ENCODE measurements at regions not wholly inside any gene's neighbourhood (a gene's known extent, or its start where the extent isn't known, plus 50 kb on each side); places are given as distances from the start of the nearest gene placed in this dataset.

DNA sequence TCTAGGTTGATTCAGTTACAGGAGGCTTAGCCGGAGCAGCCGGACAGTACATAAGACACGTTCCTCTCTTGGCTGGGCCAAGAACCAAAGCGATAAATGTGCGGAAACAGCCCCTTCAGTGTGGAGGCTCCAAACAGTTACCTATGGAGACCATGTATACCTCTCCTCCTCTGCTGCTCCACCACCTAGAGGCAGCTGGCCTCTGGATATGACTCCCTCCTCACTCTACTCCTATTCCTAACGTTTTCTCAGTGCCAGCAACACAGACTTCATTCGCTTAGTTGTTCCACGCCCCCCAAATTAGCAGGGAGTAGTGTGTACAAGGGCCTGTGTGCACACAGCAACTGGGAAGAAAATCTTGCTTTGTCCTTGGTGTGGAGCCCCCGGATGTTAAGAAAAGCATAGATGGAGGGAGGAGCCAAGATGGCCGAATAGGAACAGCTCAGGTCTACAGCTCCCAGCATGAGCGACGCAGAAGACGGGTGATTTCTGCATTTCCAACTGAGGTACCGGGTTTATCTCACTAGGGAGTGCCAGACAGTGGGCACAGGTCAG is 362.3 kb upstream of the KIRREL3 start:
- Histone ChIP-seq H3K27me3 (ENCODE audit: control insufficient read depth in 3 of 3, insufficient read depth in 3 of 3, low read length in 3 of 3) (no peaks in the 10 kb centered on the region), H3K4me1 (ENCODE audit: control insufficient read depth in 3 of 3, insufficient read depth in 3 of 3, low read length in 3 of 3) (no peaks in the 10 kb centered on the region), H3K36me3 (ENCODE audit: control insufficient read depth in 3 of 3, insufficient read depth in 3 of 3, low read length in 3 of 3) (no peaks in the 10 kb centered on the region), H3K9ac (ENCODE audit: low read depth in 1 of 3, low read length in 3 of 3) (no peak overlapping the region), H3K27ac (ENCODE audit: low read depth, low read length) (no peak overlapping the region), H3K4me3 (ENCODE audit: low read length in 3 of 3) (no peak overlapping the region), H3K9me3 (ENCODE audit: control insufficient read depth in 3 of 3, low read length in 3 of 3) (peaks cover 0 to 2% (median 0%) of the 10 kb centered on the region in 3 donors)

DNA sequence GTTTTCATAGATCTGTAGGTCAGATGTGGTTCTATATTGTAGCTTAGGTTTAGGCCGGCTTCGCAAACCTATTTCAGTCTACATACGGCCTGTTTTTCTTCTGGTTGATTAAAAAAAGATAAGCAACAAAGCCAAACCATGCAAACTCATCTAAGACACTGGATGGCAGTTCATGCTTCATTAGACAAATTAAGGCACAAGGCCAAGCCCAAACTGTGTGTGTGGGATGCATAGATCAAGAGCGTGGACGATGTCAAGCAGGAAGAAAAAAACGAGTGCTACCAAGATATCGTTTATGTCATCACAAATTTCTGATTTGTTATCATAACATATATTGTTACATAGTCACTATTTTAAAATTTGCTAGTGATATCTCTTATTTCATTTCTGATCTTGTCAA is 357.6 kb upstream of the KIRREL3 start:
- Histone ChIP-seq H3K4me3 (ENCODE audit: low read length in 3 of 3) (no peak overlapping the region), H3K27ac (ENCODE audit: low read depth, low read length) (no peak overlapping the region), H3K36me3 (ENCODE audit: control insufficient read depth in 3 of 3, insufficient read depth in 3 of 3, low read length in 3 of 3) (no peaks in the 10 kb centered on the region), H3K27me3 (ENCODE audit: control insufficient read depth in 3 of 3, insufficient read depth in 3 of 3, low read length in 3 of 3) (no peaks in the 10 kb centered on the region), H3K9me3 (ENCODE audit: control insufficient read depth in 3 of 3, low read length in 3 of 3) (peaks cover 0 to 2% (median 0%) of the 10 kb centered on the region in 3 donors), H3K4me1 (ENCODE audit: control insufficient read depth in 3 of 3, insufficient read depth in 3 of 3, low read length in 3 of 3) (no peaks in the 10 kb centered on the region), H3K9ac (ENCODE audit: low read depth in 1 of 3, low read length in 3 of 3) (no peak overlapping the region)

DNA sequence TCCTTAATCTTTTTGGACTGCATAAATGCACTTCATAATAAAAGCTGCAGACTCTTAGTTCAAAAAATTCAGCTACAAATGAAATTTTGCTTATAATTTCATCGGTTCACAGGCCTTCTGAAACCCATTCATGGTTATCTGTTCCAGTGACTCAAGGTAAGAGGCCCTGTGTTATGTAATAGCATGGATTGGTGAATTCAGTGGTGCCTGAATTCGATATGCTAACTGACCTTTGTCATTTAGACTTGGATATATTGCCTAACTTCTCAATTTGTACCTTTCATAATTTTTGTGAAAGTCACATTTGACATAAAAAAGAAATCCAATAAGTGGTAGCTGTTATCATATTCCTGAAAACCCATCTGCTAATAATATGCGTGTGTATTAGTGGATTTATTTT is 349.9 kb upstream of the KIRREL3 start:
- H3K9me3 ChIP-seq (ENCODE audit: control insufficient read depth in 3 of 3, low read length in 3 of 3): no peaks in the 10 kb centered on the region
- no peaks in the 10 kb centered on the region for H3K36me3 ChIP-seq (ENCODE audit: control insufficient read depth in 3 of 3, insufficient read depth in 3 of 3, low read length in 3 of 3)

DNA sequence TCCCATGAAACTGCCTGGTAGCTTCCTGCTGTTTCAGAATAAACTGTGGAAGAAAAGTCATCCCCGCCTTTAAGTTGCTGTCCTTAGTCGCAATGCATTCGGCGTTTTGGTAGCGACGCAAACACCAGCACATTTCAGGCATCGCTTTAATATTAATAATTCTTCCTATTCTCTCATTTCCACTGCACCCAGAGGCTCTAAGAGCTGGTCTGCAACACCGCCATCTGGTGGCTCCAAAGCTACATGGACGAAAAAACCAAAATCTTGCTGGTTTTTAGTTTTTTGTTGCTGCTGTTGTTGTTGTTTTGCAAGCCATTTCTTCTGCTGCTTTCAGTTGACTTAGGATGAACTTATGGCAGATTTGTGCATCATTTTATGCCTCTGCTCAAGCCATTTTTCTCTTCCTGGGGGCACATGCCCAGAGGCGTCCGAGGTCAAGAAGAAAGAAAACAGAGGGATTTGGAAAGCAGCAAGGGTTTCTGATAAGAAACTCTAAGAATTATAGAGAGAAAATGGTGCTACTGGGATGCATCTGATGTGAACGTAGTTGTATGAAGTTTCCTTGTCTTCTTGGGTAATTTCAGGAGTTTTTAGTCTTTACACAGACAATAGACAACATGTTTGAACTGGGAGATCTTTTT is 345.4 kb upstream of the KIRREL3 start:
- no peak overlapping the region for H3K9ac ChIP-seq (ENCODE audit: low read depth in 1 of 3, low read length in 3 of 3)
- H3K9me3 ChIP-seq (ENCODE audit: control insufficient read depth in 3 of 3, low read length in 3 of 3): no peaks in the 10 kb centered on the region
- H3K4me1 ChIP-seq (ENCODE audit: control insufficient read depth in 3 of 3, insufficient read depth in 3 of 3, low read length in 3 of 3): no peaks in the 10 kb centered on the region
- H3K27ac ChIP-seq (ENCODE audit: low read depth, low read length): no peak overlapping the region
- H3K4me3 ChIP-seq (ENCODE audit: low read length in 3 of 3): no peak overlapping the region
- H3K36me3 ChIP-seq (ENCODE audit: control insufficient read depth in 3 of 3, insufficient read depth in 3 of 3, low read length in 3 of 3): no peaks in the 10 kb centered on the region
- no peaks in the 10 kb centered on the region for H3K27me3 ChIP-seq (ENCODE audit: control insufficient read depth in 3 of 3, insufficient read depth in 3 of 3, low read length in 3 of 3)

More for the DNA sequence above, 349.9 kb upstream of the KIRREL3 start:
- no peak overlapping the region for H3K9ac ChIP-seq (ENCODE audit: low read depth in 1 of 3, low read length in 3 of 3)
- H3K27me3 ChIP-seq (ENCODE audit: control insufficient read depth in 3 of 3, insufficient read depth in 3 of 3, low read length in 3 of 3): no peaks in the 10 kb centered on the region
- H3K27ac ChIP-seq (ENCODE audit: low read depth, low read length): no peak overlapping the region
- H3K4me3 ChIP-seq (ENCODE audit: low read length in 3 of 3): no peak overlapping the region
- no peaks in the 10 kb centered on the region for H3K4me1 ChIP-seq (ENCODE audit: control insufficient read depth in 3 of 3, insufficient read depth in 3 of 3, low read length in 3 of 3)

GRCh38 chr11:127340438-127340837 is 339.9 kb upstream of the KIRREL3 start:
- Histone ChIP-seq H3K27ac (ENCODE audit: low read depth, low read length) (no peak overlapping the region), H3K9me3 (ENCODE audit: control insufficient read depth in 3 of 3, low read length in 3 of 3) (no peaks in the 10 kb centered on the region), H3K4me1 (ENCODE audit: control insufficient read depth in 3 of 3, insufficient read depth in 3 of 3, low read length in 3 of 3) (no peaks in the 10 kb centered on the region), H3K27me3 (ENCODE audit: control insufficient read depth in 3 of 3, insufficient read depth in 3 of 3, low read length in 3 of 3) (no peaks in the 10 kb centered on the region), H3K9ac (ENCODE audit: low read depth in 1 of 3, low read length in 3 of 3) (no peak overlapping the region), H3K4me3 (ENCODE audit: low read length in 3 of 3) (no peak overlapping the region), H3K36me3 (ENCODE audit: control insufficient read depth in 3 of 3, insufficient read depth in 3 of 3, low read length in 3 of 3) (no peaks in the 10 kb centered on the region)

DNA sequence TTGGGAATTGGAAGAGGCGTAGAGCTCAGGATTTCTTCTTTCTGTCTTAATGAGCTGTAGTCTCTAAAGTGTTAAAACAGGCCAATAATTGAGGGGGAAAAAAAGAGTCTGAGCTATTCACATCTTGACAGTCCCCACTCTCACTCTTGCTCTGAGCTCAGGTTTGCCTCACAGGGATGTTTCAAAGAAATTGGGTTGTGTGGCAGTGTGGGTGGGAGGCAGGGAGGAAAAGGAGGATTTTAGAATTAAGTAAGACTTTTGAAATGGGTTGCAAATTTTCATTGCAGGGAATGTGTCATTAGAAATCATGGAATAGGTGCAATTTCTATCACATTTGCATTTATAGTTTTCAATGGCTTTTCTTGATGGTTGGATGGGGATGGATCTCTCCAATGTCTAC is 338.8 kb upstream of the KIRREL3 start:
- H3K27ac ChIP-seq (ENCODE audit: low read depth, low read length): no peak overlapping the region
- no peaks in the 10 kb centered on the region for H3K27me3 ChIP-seq (ENCODE audit: control insufficient read depth in 3 of 3, insufficient read depth in 3 of 3, low read length in 3 of 3)
- H3K4me1 ChIP-seq (ENCODE audit: control insufficient read depth in 3 of 3, insufficient read depth in 3 of 3, low read length in 3 of 3): no peaks in the 10 kb centered on the region
- H3K9me3 ChIP-seq (ENCODE audit: control insufficient read depth in 3 of 3, low read length in 3 of 3): no peaks in the 10 kb centered on the region
- H3K36me3 ChIP-seq (ENCODE audit: control insufficient read depth in 3 of 3, insufficient read depth in 3 of 3, low read length in 3 of 3): no peaks in the 10 kb centered on the region
- H3K9ac ChIP-seq (ENCODE audit: low read depth in 1 of 3, low read length in 3 of 3): no peak overlapping the region
- no peak overlapping the region for H3K4me3 ChIP-seq (ENCODE audit: low read length in 3 of 3)

GRCh38 chr11:127338380-127339259 is 338.1 kb upstream of the KIRREL3 start:
- H3K27me3 ChIP-seq (ENCODE audit: control insufficient read depth in 3 of 3, insufficient read depth in 3 of 3, low read length in 3 of 3): no peaks in the 10 kb centered on the region
- H3K9me3 ChIP-seq (ENCODE audit: control insufficient read depth in 3 of 3, low read length in 3 of 3): no peaks in the 10 kb centered on the region
- H3K4me1 ChIP-seq (ENCODE audit: control insufficient read depth in 3 of 3, insufficient read depth in 3 of 3, low read length in 3 of 3): no peaks in the 10 kb centered on the region
- H3K36me3 ChIP-seq (ENCODE audit: control insufficient read depth in 3 of 3, insufficient read depth in 3 of 3, low read length in 3 of 3): no peaks in the 10 kb centered on the region
- H3K4me3 ChIP-seq (ENCODE audit: low read length in 3 of 3): no peak overlapping the region
- H3K9ac ChIP-seq (ENCODE audit: low read depth in 1 of 3, low read length in 3 of 3): no peak overlapping the region
- no peak overlapping the region for H3K27ac ChIP-seq (ENCODE audit: low read depth, low read length)

- Histone ChIP-seq H3K9me3 (ENCODE audit: control insufficient read depth in 3 of 3, low read length in 3 of 3) (peaks cover 0 to 4% (median 0%) of the 10 kb centered on the region in 3 donors), H3K4me1 (ENCODE audit: control insufficient read depth in 3 of 3, insufficient read depth in 3 of 3, low read length in 3 of 3) (no peaks in the 10 kb centered on the region), H3K27me3 (ENCODE audit: control insufficient read depth in 3 of 3, insufficient read depth in 3 of 3, low read length in 3 of 3) (no peaks in the 10 kb centered on the region), H3K4me3 (ENCODE audit: low read length in 3 of 3) (no peak overlapping the region), H3K27ac (ENCODE audit: low read depth, low read length) (no peak overlapping the region), H3K36me3 (ENCODE audit: control insufficient read depth in 3 of 3, insufficient read depth in 3 of 3, low read length in 3 of 3) (no peaks in the 10 kb centered on the region), H3K9ac (ENCODE audit: low read depth in 1 of 3, low read length in 3 of 3) (no peak overlapping the region)
Measured at GRCh38 chr11:127334466-127334865, 333.9 kb upstream of the KIRREL3 start.

DNA sequence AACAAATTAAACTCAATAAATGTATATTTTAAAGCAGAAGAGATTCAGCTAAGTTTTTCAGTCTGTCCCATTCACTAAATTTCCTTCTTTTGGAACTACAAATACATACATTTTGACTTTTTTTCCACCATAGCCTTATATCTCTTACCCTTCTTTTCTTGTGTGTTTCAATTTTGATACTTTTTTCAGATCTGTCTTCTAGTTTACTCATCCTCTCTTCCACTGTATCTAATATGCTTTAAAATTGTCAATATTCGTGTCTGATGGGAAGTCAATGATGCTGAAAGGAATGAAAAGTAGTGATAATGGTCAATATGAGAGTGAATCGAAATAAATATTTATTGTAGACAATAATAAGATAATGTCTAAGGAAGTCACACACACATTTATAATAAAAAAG is 332.3 kb upstream of the KIRREL3 start:
- H3K27ac ChIP-seq (ENCODE audit: low read depth, low read length): no peak overlapping the region
- no peak overlapping the region for H3K4me3 ChIP-seq (ENCODE audit: low read length in 3 of 3)
- H3K9ac ChIP-seq (ENCODE audit: low read depth in 1 of 3, low read length in 3 of 3): no peak overlapping the region
- no peaks in the 10 kb centered on the region for H3K36me3 ChIP-seq (ENCODE audit: control insufficient read depth in 3 of 3, insufficient read depth in 3 of 3, low read length in 3 of 3)
- no peaks in the 10 kb centered on the region for H3K4me1 ChIP-seq (ENCODE audit: control insufficient read depth in 3 of 3, insufficient read depth in 3 of 3, low read length in 3 of 3)
- H3K9me3 ChIP-seq (ENCODE audit: control insufficient read depth in 3 of 3, low read length in 3 of 3): peaks cover 0 to 4% (median 0%) of the 10 kb centered on the region in 3 donors
- no peaks in the 10 kb centered on the region for H3K27me3 ChIP-seq (ENCODE audit: control insufficient read depth in 3 of 3, insufficient read depth in 3 of 3, low read length in 3 of 3)

DNA sequence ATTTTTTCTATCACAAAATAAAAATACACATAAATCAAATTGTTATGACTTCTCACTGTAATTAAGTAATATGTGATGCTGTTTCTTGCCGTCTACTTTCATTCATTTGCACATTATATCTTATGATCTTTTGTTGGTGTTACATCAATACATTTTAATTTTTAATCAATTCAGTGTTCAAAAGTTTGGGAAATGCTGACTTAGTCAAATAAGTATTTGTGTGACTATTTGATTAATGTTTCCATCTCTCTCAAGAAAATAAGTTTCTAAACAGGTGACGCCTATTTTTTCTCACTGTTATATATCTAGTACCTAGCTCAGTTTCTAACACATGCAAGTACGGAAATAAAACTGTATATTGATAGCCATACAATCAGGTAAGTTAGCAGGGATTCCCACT is 329.5 kb upstream of the KIRREL3 start:
- Histone ChIP-seq H3K9me3 (ENCODE audit: control insufficient read depth in 3 of 3, low read length in 3 of 3) (peaks cover 0 to 4% (median 0%) of the 10 kb centered on the region in 3 donors), H3K9ac (ENCODE audit: low read depth in 1 of 3, low read length in 3 of 3) (no peak overlapping the region), H3K27ac (ENCODE audit: low read depth, low read length) (no peak overlapping the region), H3K4me1 (ENCODE audit: control insufficient read depth in 3 of 3, insufficient read depth in 3 of 3, low read length in 3 of 3) (no peaks in the 10 kb centered on the region), H3K4me3 (ENCODE audit: low read length in 3 of 3) (no peak overlapping the region), H3K36me3 (ENCODE audit: control insufficient read depth in 3 of 3, insufficient read depth in 3 of 3, low read length in 3 of 3) (no peaks in the 10 kb centered on the region), H3K27me3 (ENCODE audit: control insufficient read depth in 3 of 3, insufficient read depth in 3 of 3, low read length in 3 of 3) (no peaks in the 10 kb centered on the region)
